ENCODE measurements at regions not wholly inside any gene's neighbourhood (a gene's known extent, or its start where the extent isn't known, plus 50 kb on each side); places are given as distances from the start of the nearest gene placed in this dataset. TPM values are rescaled to one million over a fixed set of nuclear protein-coding genes. Genes with fewer than 3 reads are reported as not detected.

Small RNA genes in the stretch of these regions (microRNA-seq; reads per million reads assigned to microRNA genes)
- not detected for gene MIR4771-1
